SW 1271 (cell line): ENCODE measurements at regions not wholly inside any gene's neighbourhood (a gene's known extent, or its start where the extent isn't known, plus 50 kb on each side); places are given as distances from the start of the nearest gene placed in this dataset.
"Not testable (repeated sequence)": the region's sequence is repeated elsewhere in the genome, so short reads cannot be mapped to it uniquely, and the experiment has no call there.

Experiments
- DNase-seq, 2 experiments: peaks; one replicate each; lab custom pipeline; 2025; lab: John Stamatoyannopoulos, UW

DNA sequence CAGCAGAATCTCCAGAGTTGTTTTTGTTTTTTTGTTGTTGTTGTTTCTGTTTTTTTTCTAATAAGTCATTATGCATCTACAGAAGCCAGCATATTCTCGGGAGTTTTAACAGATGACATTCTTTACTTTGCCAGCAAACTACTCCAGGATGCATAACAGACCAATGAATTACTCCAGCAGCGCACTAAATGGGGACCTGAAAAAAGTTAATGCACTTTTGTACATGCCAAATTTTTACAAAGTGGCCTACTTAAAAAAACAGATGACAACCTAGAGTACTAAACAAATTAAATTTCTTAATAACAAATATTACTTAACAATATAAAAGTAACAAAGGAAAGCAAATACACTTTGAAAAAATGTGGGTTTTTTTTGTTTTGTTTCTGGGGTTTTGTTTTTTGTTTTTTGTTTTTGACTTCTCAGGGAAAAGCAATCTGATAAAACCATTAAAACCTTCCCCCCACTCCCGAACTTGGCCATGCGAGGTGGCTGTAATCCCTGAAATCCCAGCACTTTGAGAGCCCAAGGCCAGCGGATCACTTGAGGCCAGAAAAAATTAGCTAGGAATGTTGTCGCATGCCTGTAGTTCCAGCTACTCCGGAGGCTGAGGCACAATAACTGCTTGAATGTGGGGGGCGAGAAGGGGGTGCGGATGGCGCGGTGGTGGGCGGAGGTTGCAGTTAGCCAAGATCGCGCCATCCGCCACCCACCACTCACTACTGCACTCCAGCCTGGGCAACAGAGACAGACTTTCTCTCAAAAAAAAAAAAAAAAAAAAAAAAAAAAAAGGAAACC, 352.4 kb downstream of the CETN3 start:
- no peak for DNase-seq

GRCh38 chr5:90055831-90056328, 353.7 kb downstream of the CETN3 start:
- no peak for DNase-seq

DNA sequence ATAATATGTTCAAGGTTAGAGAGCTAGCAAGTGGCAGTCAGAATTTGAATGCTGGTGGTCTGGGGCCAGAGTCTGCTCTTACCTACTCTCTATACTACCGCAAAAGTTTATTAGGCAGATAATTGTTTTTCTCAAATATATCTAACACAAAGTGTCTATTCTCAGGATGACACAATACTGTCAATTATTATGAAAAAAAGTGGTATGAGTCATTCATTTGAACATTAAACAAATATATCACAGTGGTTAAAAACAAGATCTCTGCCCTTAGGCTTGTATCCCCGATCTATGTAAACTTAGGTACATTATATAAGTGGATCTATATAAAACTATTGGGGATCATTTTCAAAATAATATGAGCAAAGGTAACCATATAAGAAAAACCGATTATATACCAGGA, 354.9 kb downstream of the CETN3 start:
- DNase-seq: no peak

- DNase-seq: no peak
Observed at GRCh38 chr5:90051756-90052155, 357.8 kb downstream of the CETN3 start.

DNA sequence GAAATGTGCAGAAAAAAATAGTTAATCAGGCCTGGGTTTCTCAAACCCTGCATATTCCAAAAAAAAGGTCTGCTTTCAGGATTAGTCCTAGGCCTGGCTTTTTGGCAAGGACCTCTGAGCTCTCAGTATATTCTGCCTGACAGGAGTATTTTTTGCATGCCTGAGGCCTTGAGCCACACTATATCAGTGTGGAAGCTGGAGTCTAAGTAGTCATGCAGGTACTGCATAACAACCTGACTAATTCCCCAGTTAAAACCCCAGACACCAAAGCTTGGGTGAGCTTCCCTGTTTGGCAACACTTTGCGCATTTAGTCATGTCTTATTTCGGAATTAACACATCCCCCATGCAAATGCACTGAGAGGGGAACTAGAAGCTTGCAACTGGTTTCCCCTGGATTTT, 359.5 kb downstream of the CETN3 start:
- DNase-seq: no peak

- no peak for DNase-seq
Observed at GRCh38 chr5:90047113-90047512, 362.4 kb downstream of the CETN3 start.

DNA sequence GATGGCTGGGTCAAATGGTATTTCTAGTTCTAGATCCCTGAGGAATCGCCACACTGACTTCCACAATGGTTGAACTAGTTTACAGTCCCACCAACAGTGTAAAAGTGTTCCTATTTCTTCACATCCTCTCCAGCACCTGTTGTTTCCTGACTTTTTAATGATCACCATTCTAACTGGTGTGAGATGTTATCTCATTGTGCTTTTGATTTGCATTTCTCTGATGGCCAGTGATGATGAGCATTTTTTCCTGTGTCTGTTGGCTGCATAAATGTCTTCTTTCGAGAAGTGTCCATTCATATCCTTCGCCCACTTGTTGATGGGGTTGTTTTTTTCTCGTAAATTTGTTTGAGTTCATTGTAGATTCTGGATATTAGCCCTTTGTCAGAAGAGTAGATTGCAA, 369.5 kb downstream of the CETN3 start:
- DNase-seq: not testable (repeated sequence)

GRCh38 chr5:90037646-90038045, 371.9 kb downstream of the CETN3 start:
- no peak for DNase-seq

- DNase-seq: peak in 1 of 2 experiments; percentile 24
Observed at GRCh38 chr5:90022711-90023053, 386.9 kb downstream of the CETN3 start.

DNA sequence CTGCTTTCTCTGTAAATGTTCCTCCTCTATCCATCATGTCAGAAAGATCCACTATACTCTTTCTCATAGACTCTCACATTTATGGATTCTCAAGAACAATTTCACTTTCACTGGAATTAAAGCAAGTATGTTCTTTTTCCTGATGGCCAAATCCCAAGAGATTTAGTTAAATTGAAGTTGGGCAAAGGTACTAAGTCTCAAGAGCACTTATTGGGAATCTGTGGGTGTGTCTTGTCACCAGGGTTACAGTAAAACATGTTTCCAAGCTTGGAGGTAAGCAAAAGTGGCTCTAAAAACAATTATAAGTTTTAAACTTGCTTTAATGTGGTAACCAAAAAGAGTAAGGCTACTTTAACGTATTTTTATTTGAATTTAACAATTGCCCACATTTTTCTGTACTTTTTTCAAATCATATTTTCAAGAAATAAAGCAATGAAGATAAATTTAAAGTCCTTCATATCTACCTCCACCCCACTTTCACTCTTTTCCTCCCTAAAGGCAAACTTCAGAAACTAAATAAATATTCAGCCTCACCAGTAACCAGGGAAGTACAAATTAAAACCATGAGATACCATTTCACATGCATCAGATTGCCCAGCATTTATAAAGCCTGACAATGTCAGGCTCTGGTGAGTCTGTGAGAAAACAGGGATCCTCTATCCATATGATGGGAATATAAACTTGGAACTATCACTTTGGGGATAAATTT, 387.4 kb downstream of the CETN3 start:
- DNase-seq: no peak

- peak in 1 of 2 experiments; percentile 55 for DNase-seq
Observed at GRCh38 chr5:90020575-90021538, 388.7 kb downstream of the CETN3 start.

GRCh38 chr5:90017239-90017638, 392.3 kb downstream of the CETN3 start:
- DNase-seq: no peak

GRCh38 chr5:90015584-90016018, 394.0 kb downstream of the CETN3 start:
- no peak for DNase-seq

GRCh38 chr5:90014420-90014819, 395.1 kb downstream of the CETN3 start:
- no peak for DNase-seq

DNA sequence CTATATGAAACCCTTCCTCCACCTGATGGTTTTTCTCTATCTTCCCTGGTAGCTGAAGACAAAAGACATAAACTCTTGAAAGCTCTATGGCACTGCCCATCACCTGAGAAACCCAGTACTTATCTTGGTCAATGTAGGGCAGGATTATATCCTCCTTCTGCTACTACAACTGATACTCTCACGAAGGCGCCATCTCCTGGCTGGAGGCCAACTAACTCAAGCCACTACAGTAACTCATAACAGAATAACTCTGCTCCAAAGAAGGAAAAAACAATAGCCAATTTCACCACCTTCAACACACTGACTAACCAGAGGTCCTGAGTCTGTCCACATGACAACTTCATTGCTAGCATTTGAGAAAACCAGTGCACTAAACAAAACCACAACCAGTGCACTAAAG, 409.2 kb downstream of the CETN3 start:
- no peak for DNase-seq

DNA sequence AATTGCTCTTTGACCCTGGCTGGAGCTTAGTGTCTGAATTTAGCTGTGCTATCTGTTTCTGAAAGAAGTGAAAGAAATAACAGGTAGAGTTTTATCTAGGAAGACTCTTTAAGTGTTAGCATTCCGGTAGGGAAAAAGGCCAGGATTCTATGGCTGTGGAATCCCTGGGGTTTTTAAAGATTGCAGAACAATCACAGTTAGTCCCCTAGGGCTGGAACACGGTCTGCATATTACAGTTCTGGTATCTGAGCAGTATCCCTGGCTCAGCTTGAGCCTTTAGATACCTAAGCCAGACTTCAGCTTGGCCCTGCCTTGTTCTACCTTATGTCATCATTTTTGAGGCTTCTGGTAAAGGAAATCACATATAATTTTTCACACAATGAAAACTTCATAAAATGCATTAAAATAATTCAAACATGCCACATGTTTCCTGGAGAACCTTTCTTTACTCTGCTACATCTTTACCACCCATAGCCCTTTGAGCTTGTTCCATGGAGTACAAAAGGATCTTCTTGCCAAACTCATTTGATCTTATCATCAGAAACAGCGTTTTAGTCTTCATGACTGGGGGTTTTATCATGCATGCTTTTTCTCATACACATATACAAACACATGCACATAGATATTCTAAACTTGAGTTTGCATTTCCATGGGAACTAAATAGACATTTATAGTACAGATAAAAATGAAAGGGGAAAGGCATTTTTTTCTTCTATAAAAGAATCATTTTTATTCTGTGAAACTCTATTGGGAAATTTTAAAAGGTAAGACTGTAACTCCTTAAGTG, 410.8 kb downstream of the CETN3 start:
- DNase-seq: no peak

DNA sequence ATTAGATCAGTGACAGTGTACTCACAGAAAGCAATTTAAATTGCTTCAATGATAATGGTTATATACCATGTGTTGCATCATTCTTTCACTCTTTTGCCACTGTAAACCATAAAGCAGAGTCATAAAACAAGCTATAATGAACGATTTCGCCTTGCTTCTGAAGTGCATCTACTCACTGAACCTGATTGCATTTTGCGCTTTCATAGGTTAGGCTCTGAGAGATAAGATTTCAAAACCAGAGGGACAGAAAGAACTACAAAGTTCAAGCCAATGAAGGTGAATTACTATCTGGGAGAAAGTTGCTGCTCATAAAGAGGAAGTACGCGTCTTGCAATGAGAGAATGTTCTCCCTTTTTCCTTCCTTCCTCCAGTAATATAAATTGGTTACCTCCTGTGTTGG, 412.7 kb downstream of the CETN3 start:
- DNase-seq: no peak

GRCh38 chr5:89996335-89996734, 413.2 kb downstream of the CETN3 start:
- no peak for DNase-seq

GRCh38 chr5:89994266-89994665, 415.3 kb downstream of the CETN3 start:
- no peak for DNase-seq

DNA sequence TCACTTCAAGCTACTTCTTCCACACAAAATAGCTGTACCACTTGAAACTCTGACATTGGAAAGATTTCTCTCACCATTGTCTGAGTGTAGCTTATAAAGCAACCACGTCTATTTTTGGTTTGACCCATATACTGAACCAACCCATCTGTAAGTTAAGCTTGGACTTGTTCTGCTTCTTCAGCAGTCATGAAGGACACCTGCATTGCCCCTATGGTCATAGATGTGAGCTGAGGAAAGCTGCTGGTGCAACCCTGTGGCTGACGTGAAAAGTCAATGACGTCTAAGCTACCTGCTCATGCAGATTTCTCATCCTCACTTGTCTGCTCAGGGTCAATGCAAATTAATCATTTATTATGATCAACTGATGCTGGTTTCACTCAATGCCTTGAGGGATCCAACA, 417.4 kb downstream of the CETN3 start:
- no peak for DNase-seq

- no peak for DNase-seq
Observed at GRCh38 chr5:89991592-89991991, 418.0 kb downstream of the CETN3 start.
